HL-60 (cell line): ENCODE measurements at regions not wholly inside any gene's neighbourhood (a gene's known extent, or its start where the extent isn't known, plus 50 kb on each side); places are given as distances from the start of the nearest gene placed in this dataset.
"Not testable (repeated sequence)": the region's sequence is repeated elsewhere in the genome, so short reads cannot be mapped to it uniquely, and the experiment has no call there.

Experiments used
- DNase-seq, 2 experiments: peaks; one replicate each; pipeline ENCODE4 v3.0.0-alpha.2; 2010 to 2020; ENCODE audit warnings: low read depth in 1 of 2, low spot score in 1 of 2
- H3K27ac ChIP-seq: fragments of 250-450 bp; sonication (Bioruptor Pico); replicated peaks from 2 replicates; pipeline ENCODE4 v1.5.1; 2020; ENCODE audit warnings: mild to moderate bottlenecking, moderate library complexity
- H3K27me3 ChIP-seq: fragments of 250-450 bp; sonication (Bioruptor Pico); 2 replicates; pipeline ENCODE4 v1.5.1; 2021; ENCODE audit warnings: mild to moderate bottlenecking, moderate library complexity; ENCODE audit not compliant: insufficient read depth, poor library complexity, severe bottlenecking
- H3K4me3 ChIP-seq: replicated peaks from 2 replicates; pipeline ENCODE4 v1.5.1; 2011; ENCODE audit warnings: mild to moderate bottlenecking, control low read depth, low read length; ENCODE audit not compliant: insufficient read depth
- GABPA ChIP-seq: IDR thresholded peaks from 2 replicates; pipeline ENCODE4 v1.6.1; 2012; ENCODE audit warnings: low read depth
- POLR2AphosphoS5 ChIP-seq: IDR thresholded peaks from 2 replicates; pipeline ENCODE4 v1.6.1; 2012; ENCODE audit warnings: low read depth
- SPI1 ChIP-seq: IDR thresholded peaks from 2 replicates; pipeline ENCODE4 v1.6.1; 2012; ENCODE audit warnings: low read depth, mild to moderate bottlenecking, borderline replicate concordance
- TF ChIP-seq, protein P1 (sequence below): IDR thresholded peaks from 2 replicates; pipeline ENCODE4 v1.6.1; 2012; ENCODE audit warnings: low read depth; ENCODE audit not compliant: insufficient replicate concordance
- TF ChIP-seq, protein P2 (sequence below): IDR thresholded peaks from one replicate; pipeline ENCODE4 v1.5.1; 2011; ENCODE audit warnings: low read length, control low read depth, inconsistent platforms; ENCODE audit not compliant: insufficient read depth

DNA sequence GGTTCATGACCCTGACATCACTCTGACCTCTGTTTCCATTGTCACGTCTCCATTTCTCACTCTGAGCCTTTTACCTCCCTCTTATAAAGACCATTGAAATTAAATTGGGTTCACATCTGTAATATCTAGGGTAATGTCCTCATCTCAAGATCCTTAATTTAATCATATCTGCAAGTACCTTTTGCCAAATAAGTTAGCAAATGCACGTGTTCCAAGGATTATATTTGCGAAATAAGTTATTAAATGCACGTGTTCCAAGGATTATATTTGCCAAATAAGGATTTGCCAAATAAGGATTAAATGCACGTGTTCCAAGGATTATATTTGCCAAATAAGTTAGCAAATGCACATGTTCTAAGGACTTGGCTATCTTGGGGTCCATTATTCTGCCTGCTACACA is 938.0 kb downstream of the NLGN4X start:
- TF ChIP-seq POLR2AphosphoS5 (no peak), GABPA (no peak)
- H3K27ac ChIP-seq = no peak overlapping the region
- no peak overlapping the region for H3K4me3 ChIP-seq
- H3K27me3 ChIP-seq = no peaks in the 10 kb centered on the region
- no peak for DNase-seq

DNA sequence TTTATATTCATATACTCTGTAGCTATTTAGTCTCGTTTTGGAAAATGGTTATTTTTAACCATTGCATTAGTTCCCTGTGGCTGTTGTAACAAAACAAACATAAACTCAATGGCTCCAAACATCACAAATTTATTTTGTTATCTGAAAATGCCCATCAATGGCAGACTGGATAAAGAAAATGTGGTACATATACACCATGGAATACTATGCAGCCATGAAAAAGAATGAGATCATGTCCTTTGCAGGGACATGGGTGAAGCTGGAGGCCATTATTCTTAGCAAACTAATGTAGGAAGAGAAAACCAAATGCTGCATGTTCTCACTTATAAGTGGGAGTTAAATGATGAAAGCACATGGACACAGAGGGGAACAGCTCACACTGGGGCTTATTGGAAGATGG is 938.7 kb downstream of the NLGN4X start:
- not testable (repeated sequence) for H3K4me3 ChIP-seq, H3K27ac ChIP-seq, DNase-seq, H3K27me3 ChIP-seq

DNA sequence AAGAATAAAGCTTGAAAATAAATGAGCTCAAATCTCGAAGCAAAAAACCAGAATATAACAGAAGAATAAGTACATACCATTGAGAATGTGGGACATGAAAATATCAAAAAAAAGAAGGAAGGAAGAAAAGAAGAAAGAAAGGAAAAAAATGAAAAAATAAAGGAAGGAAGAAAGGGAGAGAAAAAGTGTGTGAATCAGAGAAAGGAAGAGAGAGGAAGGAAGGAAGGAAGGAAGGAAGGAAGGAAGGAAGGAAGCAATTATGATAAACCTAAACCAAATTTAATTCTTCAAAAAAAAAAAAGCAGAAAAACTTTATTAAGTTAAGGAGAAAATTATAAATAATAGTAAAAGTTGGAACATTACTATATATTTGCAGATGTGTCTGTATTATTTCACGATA is 949.8 kb downstream of the NLGN4X start:
- TF ChIP-seq GABPA (no peak), SPI1 (no peak), POLR2AphosphoS5 (no peak)
- TF ChIP-seq, protein P1, sequence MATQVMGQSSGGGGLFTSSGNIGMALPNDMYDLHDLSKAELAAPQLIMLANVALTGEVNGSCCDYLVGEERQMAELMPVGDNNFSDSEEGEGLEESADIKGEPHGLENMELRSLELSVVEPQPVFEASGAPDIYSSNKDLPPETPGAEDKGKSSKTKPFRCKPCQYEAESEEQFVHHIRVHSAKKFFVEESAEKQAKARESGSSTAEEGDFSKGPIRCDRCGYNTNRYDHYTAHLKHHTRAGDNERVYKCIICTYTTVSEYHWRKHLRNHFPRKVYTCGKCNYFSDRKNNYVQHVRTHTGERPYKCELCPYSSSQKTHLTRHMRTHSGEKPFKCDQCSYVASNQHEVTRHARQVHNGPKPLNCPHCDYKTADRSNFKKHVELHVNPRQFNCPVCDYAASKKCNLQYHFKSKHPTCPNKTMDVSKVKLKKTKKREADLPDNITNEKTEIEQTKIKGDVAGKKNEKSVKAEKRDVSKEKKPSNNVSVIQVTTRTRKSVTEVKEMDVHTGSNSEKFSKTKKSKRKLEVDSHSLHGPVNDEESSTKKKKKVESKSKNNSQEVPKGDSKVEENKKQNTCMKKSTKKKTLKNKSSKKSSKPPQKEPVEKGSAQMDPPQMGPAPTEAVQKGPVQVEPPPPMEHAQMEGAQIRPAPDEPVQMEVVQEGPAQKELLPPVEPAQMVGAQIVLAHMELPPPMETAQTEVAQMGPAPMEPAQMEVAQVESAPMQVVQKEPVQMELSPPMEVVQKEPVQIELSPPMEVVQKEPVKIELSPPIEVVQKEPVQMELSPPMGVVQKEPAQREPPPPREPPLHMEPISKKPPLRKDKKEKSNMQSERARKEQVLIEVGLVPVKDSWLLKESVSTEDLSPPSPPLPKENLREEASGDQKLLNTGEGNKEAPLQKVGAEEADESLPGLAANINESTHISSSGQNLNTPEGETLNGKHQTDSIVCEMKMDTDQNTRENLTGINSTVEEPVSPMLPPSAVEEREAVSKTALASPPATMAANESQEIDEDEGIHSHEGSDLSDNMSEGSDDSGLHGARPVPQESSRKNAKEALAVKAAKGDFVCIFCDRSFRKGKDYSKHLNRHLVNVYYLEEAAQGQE = no peak
- TF ChIP-seq, protein P2, sequence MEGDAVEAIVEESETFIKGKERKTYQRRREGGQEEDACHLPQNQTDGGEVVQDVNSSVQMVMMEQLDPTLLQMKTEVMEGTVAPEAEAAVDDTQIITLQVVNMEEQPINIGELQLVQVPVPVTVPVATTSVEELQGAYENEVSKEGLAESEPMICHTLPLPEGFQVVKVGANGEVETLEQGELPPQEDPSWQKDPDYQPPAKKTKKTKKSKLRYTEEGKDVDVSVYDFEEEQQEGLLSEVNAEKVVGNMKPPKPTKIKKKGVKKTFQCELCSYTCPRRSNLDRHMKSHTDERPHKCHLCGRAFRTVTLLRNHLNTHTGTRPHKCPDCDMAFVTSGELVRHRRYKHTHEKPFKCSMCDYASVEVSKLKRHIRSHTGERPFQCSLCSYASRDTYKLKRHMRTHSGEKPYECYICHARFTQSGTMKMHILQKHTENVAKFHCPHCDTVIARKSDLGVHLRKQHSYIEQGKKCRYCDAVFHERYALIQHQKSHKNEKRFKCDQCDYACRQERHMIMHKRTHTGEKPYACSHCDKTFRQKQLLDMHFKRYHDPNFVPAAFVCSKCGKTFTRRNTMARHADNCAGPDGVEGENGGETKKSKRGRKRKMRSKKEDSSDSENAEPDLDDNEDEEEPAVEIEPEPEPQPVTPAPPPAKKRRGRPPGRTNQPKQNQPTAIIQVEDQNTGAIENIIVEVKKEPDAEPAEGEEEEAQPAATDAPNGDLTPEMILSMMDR = no peak
- H3K27ac ChIP-seq = no peak overlapping the region
- no peak for DNase-seq
- H3K4me3 ChIP-seq = no peak overlapping the region
- H3K27me3 ChIP-seq = no peaks in the 10 kb centered on the region

DNA sequence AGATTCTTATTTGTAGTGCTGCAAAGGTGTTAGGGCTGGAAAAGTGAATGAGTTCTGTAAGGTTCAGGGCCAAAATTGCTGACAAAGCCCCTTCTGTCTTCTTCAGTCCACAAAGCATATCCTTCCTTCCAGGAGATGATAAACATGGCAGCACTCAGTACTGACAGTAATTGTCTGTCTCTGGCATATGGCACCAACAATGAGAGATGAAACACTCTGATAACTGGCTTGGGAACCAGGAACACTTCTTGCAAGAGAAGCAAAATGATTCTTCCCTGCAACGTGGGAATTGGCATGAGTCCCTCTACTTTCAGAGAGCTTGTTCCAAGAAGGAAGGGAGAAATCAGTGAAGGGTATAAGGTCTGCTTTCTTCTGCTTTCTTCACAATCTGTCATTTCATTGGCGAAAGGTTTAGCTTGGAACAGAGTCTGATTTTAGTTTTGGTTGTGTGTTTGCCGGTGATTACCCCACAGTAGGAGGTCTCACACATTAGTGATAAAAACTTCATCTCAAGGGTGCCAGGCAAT is 963.3 kb downstream of the NLGN4X start:
- TF ChIP-seq, protein P1 = no peak
- no peak for TF ChIP-seq GABPA
- TF ChIP-seq POLR2AphosphoS5 = no peak
- TF ChIP-seq SPI1 = no peak
- TF ChIP-seq, protein P2 = no peak
- H3K27me3 ChIP-seq = no peaks in the 10 kb centered on the region
- no peak overlapping the region for H3K4me3 ChIP-seq
- no peak for DNase-seq
- H3K27ac ChIP-seq = no peak overlapping the region

DNA sequence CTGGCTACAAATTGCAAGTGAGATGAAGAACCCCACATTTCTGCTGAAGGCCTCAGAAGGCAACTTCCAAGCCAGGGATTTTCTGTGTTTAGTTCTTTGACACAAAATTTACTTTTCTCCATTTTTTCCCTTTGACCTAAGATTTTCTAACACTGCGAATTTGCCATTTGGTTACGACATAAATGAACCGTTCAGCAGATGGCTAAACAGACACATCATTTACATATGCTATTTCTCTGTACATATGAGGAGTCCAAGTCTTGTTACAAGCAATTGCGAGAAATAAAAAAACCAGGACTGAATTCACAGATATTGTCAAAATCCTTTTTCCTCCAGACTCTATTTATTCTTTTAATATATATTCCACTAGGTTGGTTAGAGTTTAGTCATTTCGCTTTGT is 978.6 kb downstream of the NLGN4X start:
- no peak overlapping the region for H3K4me3 ChIP-seq
- no peak for DNase-seq
- no peak overlapping the region for H3K27ac ChIP-seq
- H3K27me3 ChIP-seq = no peaks in the 10 kb centered on the region
- no peak for TF ChIP-seq SPI1
- TF ChIP-seq GABPA = no peak
- TF ChIP-seq, protein P1 = no peak
- no peak for TF ChIP-seq POLR2AphosphoS5
- TF ChIP-seq, protein P2 = no peak
